ENCODE measurements at regions not wholly inside any gene's neighbourhood (a gene's known extent, or its start where the extent isn't known, plus 50 kb on each side); places are given as distances from the start of the nearest gene placed in this dataset.

DNA sequence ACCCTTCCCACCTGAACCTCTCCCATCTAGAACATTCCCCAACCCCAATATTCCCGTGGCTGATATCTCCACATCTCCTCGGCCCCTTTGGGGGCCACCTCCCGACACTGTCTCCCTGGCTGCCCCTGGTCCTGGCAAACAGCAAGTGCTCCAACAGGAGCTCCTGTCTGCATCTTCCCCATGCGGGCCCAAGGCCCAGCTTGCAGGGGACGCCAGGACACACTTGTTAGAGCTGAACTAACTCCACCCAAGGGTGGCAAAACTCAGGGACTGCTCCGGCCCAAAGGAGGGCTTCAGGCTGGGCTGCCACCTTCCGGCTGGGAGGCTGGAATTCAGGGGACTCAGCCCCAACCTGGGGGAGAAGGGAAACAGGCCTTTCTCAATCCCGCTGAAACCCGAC is 106.6 kb downstream of the NCOR2 start:
- peaks cover 33% of the 10 kb centered on the region for H3K36me3 Mint-ChIP-seq
- H3K9me3 Mint-ChIP-seq: peaks cover 0 to 3% (median 0%) of the 10 kb centered on the region in 7 donors
- Histone ChIP-seq H3K27ac (ENCODE audit: insufficient read depth, low read length, poor library complexity, severe bottlenecking) (no peak overlapping the region), H3K9me3 (ENCODE audit: control insufficient read depth in 2 of 2, low read length in 2 of 2) (no peaks in the 10 kb centered on the region), H3K27me3 (ENCODE audit: control insufficient read depth, insufficient read depth, low read length) (no peaks in the 10 kb centered on the region), H3K36me3 (ENCODE audit: control insufficient read depth, insufficient read depth, low read length) (peaks cover 4% of the 10 kb centered on the region), H3K4me3 (ENCODE audit: low read depth, low read length) (no peak overlapping the region), H3K4me1 (ENCODE audit: control insufficient read depth, insufficient read depth, low read length, poor library complexity, severe bottlenecking) (peaks cover 35% of the 10 kb centered on the region)
- ATAC-seq (ENCODE audit: low read depth in 2 of 2) (no peak), DNase-seq (no peak)
- peak overlapping the region in 2 of 4 donors; percentile 75 to 81 for H3K4me3 Mint-ChIP-seq
- H3K4me1 Mint-ChIP-seq: peaks cover 15 to 71% (median 40%) of the 10 kb centered on the region in 4 donors
- no peak overlapping the region for H3K27ac Mint-ChIP-seq
- H3K27me3 Mint-ChIP-seq: no peaks in the 10 kb centered on the region

- peaks cover 35% of the 10 kb centered on the region for H3K4me1 ChIP-seq (ENCODE audit: control insufficient read depth, insufficient read depth, low read length, poor library complexity, severe bottlenecking)
Observed at GRCh38 chr12:124459852-124460645, 107.4 kb downstream of the NCOR2 start.

DNA sequence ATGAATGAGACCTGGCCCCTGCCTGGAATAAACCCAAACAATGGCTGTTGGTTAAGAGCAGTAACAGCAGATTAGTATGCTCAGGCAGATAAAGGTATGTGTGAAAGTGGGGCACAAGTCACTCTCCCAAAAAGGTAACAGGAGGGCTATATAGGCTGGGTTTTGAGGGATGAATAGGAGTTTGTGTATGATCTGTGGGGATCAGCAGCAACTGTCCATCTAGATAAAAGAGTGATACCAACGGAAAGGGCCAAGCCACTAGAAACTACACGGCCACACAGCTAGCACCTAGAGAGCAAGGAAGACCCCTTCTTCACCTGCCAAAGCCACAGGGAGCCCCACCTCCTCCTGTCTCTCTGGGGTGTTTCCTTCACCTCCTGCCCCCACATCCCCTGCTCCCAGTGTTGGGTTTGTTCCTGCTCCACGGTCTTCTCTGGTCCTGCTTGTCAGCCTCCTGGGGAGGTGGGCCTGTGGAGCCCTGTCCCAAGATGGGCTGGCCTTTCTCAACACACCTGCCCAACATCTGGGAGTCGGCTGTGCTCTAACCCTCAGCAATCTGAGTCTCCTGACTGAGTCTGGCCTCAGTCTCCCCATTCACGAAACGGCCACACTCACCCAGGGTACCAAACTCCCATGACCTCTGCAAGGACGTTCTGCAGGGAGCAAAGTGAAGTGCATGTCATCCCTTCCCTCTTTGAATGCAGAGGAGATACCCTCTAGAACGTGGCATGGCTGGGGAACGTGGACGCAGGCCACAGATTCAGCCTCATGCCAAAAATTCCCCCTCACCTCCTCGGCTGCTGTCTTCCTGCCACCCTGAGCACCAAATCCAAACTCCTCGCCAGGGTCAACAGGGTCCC is 108.2 kb downstream of the NCOR2 start:
- peak overlapping the region in 3 of 4 donors; percentile 65 to 89 (median 68) for H3K4me3 Mint-ChIP-seq
- H3K4me1 ChIP-seq (ENCODE audit: control insufficient read depth, insufficient read depth, low read length, poor library complexity, severe bottlenecking): peaks cover 40% of the 10 kb centered on the region
- no peak for ATAC-seq (ENCODE audit: low read depth in 2 of 2)

More at GRCh38 chr12:124459852-124460645, 107.4 kb downstream of the NCOR2 start:
- no peak for ATAC-seq (ENCODE audit: low read depth in 2 of 2)
- H3K9me3 ChIP-seq (ENCODE audit: control insufficient read depth in 2 of 2, low read length in 2 of 2): no peaks in the 10 kb centered on the region
- no peak overlapping the region for H3K27ac ChIP-seq (ENCODE audit: insufficient read depth, low read length, poor library complexity, severe bottlenecking)
- Mint-ChIP-seq H3K4me1 (peaks cover 15 to 69% (median 38%) of the 10 kb centered on the region in 4 donors), H3K36me3 (peaks cover 33% of the 10 kb centered on the region), H3K9me3 (peaks cover 0 to 3% (median 0%) of the 10 kb centered on the region in 7 donors), H3K27ac (peak overlapping the region in 1 of 3 donors; percentile 83), H3K27me3 (no peaks in the 10 kb centered on the region), H3K4me3 (peak overlapping the region in 3 of 4 donors; percentile 11 to 75 (median 68))
- no peak for DNase-seq
- no peak overlapping the region for H3K4me3 ChIP-seq (ENCODE audit: low read depth, low read length)
- peaks cover under 1% of the 10 kb centered on the region for H3K36me3 ChIP-seq (ENCODE audit: control insufficient read depth, insufficient read depth, low read length)
- H3K27me3 ChIP-seq (ENCODE audit: control insufficient read depth, insufficient read depth, low read length): no peaks in the 10 kb centered on the region

GRCh38 chr12:124458220-124458991 is 109.0 kb downstream of the NCOR2 start:
- Mint-ChIP-seq H3K36me3 (peaks cover 30% of the 10 kb centered on the region), H3K9me3 (no peaks in the 10 kb centered on the region), H3K27ac (peak overlapping the region; percentile 36 to 83 (median 40)), H3K4me1 (peaks cover 10 to 72% (median 38%) of the 10 kb centered on the region in 4 donors), H3K27me3 (no peaks in the 10 kb centered on the region), H3K4me3 (peak overlapping the region; percentile 15 to 89 (median 54))
- DNase-seq: no peak
- H3K36me3 ChIP-seq (ENCODE audit: control insufficient read depth, insufficient read depth, low read length): no peaks in the 10 kb centered on the region
- no peaks in the 10 kb centered on the region for H3K27me3 ChIP-seq (ENCODE audit: control insufficient read depth, insufficient read depth, low read length)
- H3K4me1 ChIP-seq (ENCODE audit: control insufficient read depth, insufficient read depth, low read length, poor library complexity, severe bottlenecking): peaks cover 49% of the 10 kb centered on the region
- no peak for ATAC-seq (ENCODE audit: low read depth in 2 of 2)
- H3K4me3 ChIP-seq (ENCODE audit: low read depth, low read length): no peak overlapping the region
- no peaks in the 10 kb centered on the region for H3K9me3 ChIP-seq (ENCODE audit: control insufficient read depth in 2 of 2, low read length in 2 of 2)
- peak overlapping the region; percentile 84 for H3K27ac ChIP-seq (ENCODE audit: insufficient read depth, low read length, poor library complexity, severe bottlenecking)

More for the DNA sequence above, 108.2 kb downstream of the NCOR2 start:
- no peaks in the 10 kb centered on the region for H3K27me3 Mint-ChIP-seq
- peaks cover 15 to 69% (median 38%) of the 10 kb centered on the region in 4 donors for H3K4me1 Mint-ChIP-seq
- Histone ChIP-seq H3K4me3 (ENCODE audit: low read depth, low read length) (no peak overlapping the region), H3K27ac (ENCODE audit: insufficient read depth, low read length, poor library complexity, severe bottlenecking) (peak overlapping the region; percentile 84), H3K9me3 (ENCODE audit: control insufficient read depth in 2 of 2, low read length in 2 of 2) (no peaks in the 10 kb centered on the region), H3K36me3 (ENCODE audit: control insufficient read depth, insufficient read depth, low read length) (no peaks in the 10 kb centered on the region), H3K27me3 (ENCODE audit: control insufficient read depth, insufficient read depth, low read length) (no peaks in the 10 kb centered on the region)
- peaks cover 30% of the 10 kb centered on the region for H3K36me3 Mint-ChIP-seq
- no peak for DNase-seq
- H3K9me3 Mint-ChIP-seq: peaks cover 0 to 1% (median 0%) of the 10 kb centered on the region in 7 donors
- peak overlapping the region in 1 of 3 donors; percentile 83 for H3K27ac Mint-ChIP-seq

DNA sequence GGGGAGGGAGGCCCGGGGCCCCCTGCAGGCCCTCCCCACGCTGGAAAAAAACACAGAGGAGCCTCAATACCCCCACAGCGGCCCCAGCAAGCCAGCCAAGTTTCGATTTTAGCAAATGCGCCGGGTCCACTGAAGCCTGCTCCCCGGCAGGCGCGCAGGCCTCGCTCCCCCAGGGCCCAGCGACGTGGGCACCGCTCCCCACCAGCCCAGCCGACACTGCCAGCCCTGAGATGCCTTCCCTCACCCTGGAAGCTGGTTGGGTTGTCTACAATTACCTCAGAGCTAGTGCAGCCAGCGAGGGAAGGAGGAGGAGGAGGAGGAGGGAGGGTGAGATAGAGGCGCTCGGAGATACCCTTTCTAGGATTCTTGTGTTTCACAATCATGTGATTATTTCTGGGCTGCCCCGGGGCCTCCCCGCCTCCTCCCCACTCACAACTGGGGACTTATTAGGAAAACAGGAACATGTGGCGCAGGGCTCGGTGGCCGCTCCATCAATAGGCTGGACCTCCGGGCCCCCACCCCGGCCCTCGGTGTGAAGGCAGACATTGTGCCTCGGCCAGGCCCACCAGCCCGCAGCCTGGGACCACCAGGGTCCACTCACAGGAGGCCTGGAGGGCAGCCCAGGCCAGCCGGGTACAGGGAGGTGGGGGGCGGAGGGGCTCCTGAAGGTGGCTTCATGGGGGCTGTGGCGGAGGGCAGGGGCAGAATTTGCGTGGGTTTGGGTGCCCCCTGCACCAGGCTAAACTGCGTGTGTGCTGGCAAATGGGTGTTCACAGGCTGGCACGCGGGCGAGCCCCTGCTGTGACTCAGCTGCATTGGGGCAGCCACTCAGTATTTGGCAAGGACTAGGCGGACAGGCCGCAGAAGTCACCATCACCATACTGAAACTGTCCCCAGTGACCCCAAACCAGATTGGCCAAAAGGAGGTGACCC is 109.9 kb downstream of the NCOR2 start:
- no peaks in the 10 kb centered on the region for H3K27me3 Mint-ChIP-seq

GRCh38 chr12:124456652-124457152 is 110.7 kb downstream of the NCOR2 start:
- peak; percentile 30 to 72 (median 36) for DNase-seq
- Histone ChIP-seq H3K36me3 (ENCODE audit: control insufficient read depth, insufficient read depth, low read length) (no peaks in the 10 kb centered on the region), H3K4me3 (ENCODE audit: low read depth, low read length) (peak overlapping the region; percentile 19), H3K4me1 (ENCODE audit: control insufficient read depth, insufficient read depth, low read length, poor library complexity, severe bottlenecking) (peaks cover 62% of the 10 kb centered on the region), H3K9me3 (ENCODE audit: control insufficient read depth in 2 of 2, low read length in 2 of 2) (no peaks in the 10 kb centered on the region), H3K27me3 (ENCODE audit: control insufficient read depth, insufficient read depth, low read length) (no peaks in the 10 kb centered on the region), H3K27ac (ENCODE audit: insufficient read depth, low read length, poor library complexity, severe bottlenecking) (peak overlapping the region; percentile 84)
- peak; percentile 7 to 9 for ATAC-seq (ENCODE audit: low read depth in 2 of 2)
- H3K4me3 Mint-ChIP-seq: peak overlapping the region; percentile 74 to 89 (median 82)
- peaks cover 19% of the 10 kb centered on the region for H3K36me3 Mint-ChIP-seq
- H3K27me3 Mint-ChIP-seq: no peaks in the 10 kb centered on the region
- peak overlapping the region; percentile 44 to 69 (median 56) for H3K27ac Mint-ChIP-seq
- H3K4me1 Mint-ChIP-seq: peaks cover 5 to 71% (median 31%) of the 10 kb centered on the region in 4 donors
- H3K9me3 Mint-ChIP-seq: no peaks in the 10 kb centered on the region

More for the DNA sequence above, 109.9 kb downstream of the NCOR2 start:
- Histone ChIP-seq H3K9me3 (ENCODE audit: control insufficient read depth in 2 of 2, low read length in 2 of 2) (no peaks in the 10 kb centered on the region), H3K27me3 (ENCODE audit: control insufficient read depth, insufficient read depth, low read length) (no peaks in the 10 kb centered on the region), H3K4me1 (ENCODE audit: control insufficient read depth, insufficient read depth, low read length, poor library complexity, severe bottlenecking) (peaks cover 57% of the 10 kb centered on the region), H3K36me3 (ENCODE audit: control insufficient read depth, insufficient read depth, low read length) (no peaks in the 10 kb centered on the region), H3K4me3 (ENCODE audit: low read depth, low read length) (no peak overlapping the region), H3K27ac (ENCODE audit: insufficient read depth, low read length, poor library complexity, severe bottlenecking) (peak overlapping the region; percentile 84)
- no peaks in the 10 kb centered on the region for H3K9me3 Mint-ChIP-seq
- peak overlapping the region; percentile 74 to 89 (median 82) for H3K4me3 Mint-ChIP-seq
- ATAC-seq (ENCODE audit: low read depth in 2 of 2) (peak; percentile 22), DNase-seq (peak; percentile 37 to 62 (median 40))
- peak overlapping the region in 2 of 3 donors; percentile 56 to 69 for H3K27ac Mint-ChIP-seq
- peaks cover 5 to 68% (median 35%) of the 10 kb centered on the region in 4 donors for H3K4me1 Mint-ChIP-seq
- H3K36me3 Mint-ChIP-seq: peaks cover 24% of the 10 kb centered on the region
